ENCODE measurements at regions not wholly inside any gene's neighbourhood (a gene's known extent, or its start where the extent isn't known, plus 50 kb on each side); places are given as distances from the start of the nearest gene placed in this dataset.

- TF ChIP-seq HOMEZ (CRISPR knock-in tag; IDR thresholded peaks at IDR 0.05) (no peak), ZNF511 (CRISPR knock-in tag; IDR thresholded peaks at IDR 0.05) (no peak), SPI1 (IDR thresholded peaks at IDR 0.05; ENCODE audit: borderline replicate concordance, low read depth, low read length) (no peak)
These were observed 427.5 kb downstream of the PIK3R1 start (continued) for GRCh38 chr5:68643064-68643463.

DNA sequence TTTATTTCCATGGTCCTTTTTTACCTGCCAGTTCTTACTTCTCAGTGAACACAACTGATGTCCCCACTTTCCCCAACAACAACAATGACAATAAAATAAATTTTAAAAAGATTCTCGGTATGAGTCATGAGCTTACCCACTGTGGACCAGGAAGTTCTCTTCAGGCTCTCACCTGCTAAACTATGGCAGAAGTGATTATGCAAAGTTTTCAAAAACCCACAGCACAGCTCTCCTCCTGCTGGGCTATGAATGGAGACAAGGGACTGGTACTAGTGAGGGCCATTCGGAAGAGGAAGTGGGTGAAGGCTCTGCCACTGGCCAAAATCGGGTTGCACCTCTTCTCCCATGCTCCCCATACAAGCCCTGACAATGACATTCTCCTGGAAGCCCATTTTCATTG, 429.4 kb downstream of the PIK3R1 start:
- intact Hi-C loops (cut with micrococcal nuclease) = no loop called here
- WGBS (ENCODE audit: insufficient coverage, low coverage, missing lambda C conversion rate) = 0% methylated on average over 3 of the region's 3 CpGs
- TF ChIP-seq GTF2B (IDR thresholded peaks at IDR 0.05; ENCODE audit: extremely low read depth, insufficient read length) (no peak), KAT8 (IDR thresholded peaks at IDR 0.05; ENCODE audit: low read depth) (no peak), PRMT5 (CRISPR knock-in tag; IDR thresholded peaks at IDR 0.05) (no peak), KLF10 (CRISPR knock-in tag; IDR thresholded peaks at IDR 0.05) (no peak), ZZZ3 (IDR thresholded peaks at IDR 0.05) (no peak), CBX3 (IDR thresholded peaks at IDR 0.05; ENCODE audit: borderline replicate concordance in 1 of 2, low read length in 2 of 2) (no peak)
- no peak for DNase-seq (ENCODE audit: extremely low read depth in 1 of 4, low spot score in 3 of 4)
- ATAC-seq = no peak
- Histone ChIP-seq H3K9me1 (ENCODE audit: control insufficient read depth, insufficient read depth, low read length) (no peaks in the 10 kb centered on the region), H3K9ac (ENCODE audit: insufficient read depth in 1 of 2, low read depth in 2 of 2, low read length in 2 of 2) (no peak overlapping the region), H3K9me3 (replicated peaks; ENCODE audit: control insufficient read depth, insufficient read depth, low read depth, low read length) (no peaks in the 10 kb centered on the region), H3K79me2 (ENCODE audit: control insufficient read depth, insufficient read depth, low read length) (no peaks in the 10 kb centered on the region), H3K4me3 (no peak overlapping the region), H3K27ac (ENCODE audit: extremely low read depth, low read depth, low read length) (no peak overlapping the region), H3K4me1 (replicated peaks in 1 of 2; ENCODE audit: control insufficient read depth in 2 of 2, insufficient read depth in 2 of 2, low read length in 2 of 2) (no peaks in the 10 kb centered on the region), H2AFZ (ENCODE audit: low read depth, low read length) (no peak overlapping the region), H4K20me1 (replicated peaks; ENCODE audit: control insufficient read depth, insufficient read depth, low read length) (no peaks in the 10 kb centered on the region), H3K4me2 (ENCODE audit: insufficient read depth, low read length) (no peak overlapping the region), H3K36me3 (ENCODE audit: control insufficient read depth, insufficient read depth, low read length) (no peaks in the 10 kb centered on the region), H3K27me3 (ENCODE audit: control insufficient read depth in 2 of 2, insufficient read depth in 2 of 2, low read length in 2 of 2) (peaks cover 0 to 4% of the 10 kb centered on the region in 2 experiments; a peak in 1 of 5 replicates)
- CTCF ChIA-PET (ENCODE audit: low intra/inter-chr PET ratio) = no interaction called here
- BruUV-seq (replicated peaks) = no TSS peak
- in situ Hi-C loops (cut with MboI) = no loop called here
- FAIRE-seq = no peak
- POLR2A ChIA-PET = interaction anchor here (0.6 kb wide), 1 partner anchor 70 kb away, joined by 3 read pairs; no protein-coding TSS in a partner anchor

Measured in K562 (cell line).